Upper lobe of left lung (tissue), 4 donors: ENCODE measurements at regions not wholly inside any gene's neighbourhood (a gene's known extent, or its start where the extent isn't known, plus 50 kb on each side); places are given as distances from the start of the nearest gene placed in this dataset.

Experiments used
- CTCF ChIP-seq, 6 experiments: fragments of 450-650 bp in 4 of 6; fragments of 200-600 bp in 2 of 6; sonication (generic) in 2 of 6; IDR thresholded peaks; one replicate each; pipeline ENCODE4 v1.5.1; 2016 to 2019; ENCODE audit warnings: antibody characterized with exemption in 6 of 6
- EP300 ChIP-seq, 4 donors: sonication (generic); formaldehyde crosslinking; IDR thresholded peaks; one replicate each; pipeline ENCODE4 v1.5.1; 2017; ENCODE audit warnings: antibody characterized with exemption in 4 of 4, control low read depth in 2 of 4

GRCh38 chr20:48354320-48354876 is 473.4 kb downstream of the PREX1 start:
- TF ChIP-seq CTCF (IDR thresholded peaks at IDR 0.05) (no peak), EP300 (IDR thresholded peaks at IDR 0.05) (no peak)
